Hematopoietic multipotent progenitor cell (in vitro differentiated cells): ENCODE measurements at regions not wholly inside any gene's neighbourhood (a gene's known extent, or its start where the extent isn't known, plus 50 kb on each side); places are given as distances from the start of the nearest gene placed in this dataset.

Source experiments
- DNase-seq, 3 donors: peaks; one replicate each; pipeline ENCODE4 v3.0.0-alpha.2; 2011 to 2015; ENCODE audit warnings: low read depth in 2 of 3, low spot score in 2 of 3

DNA sequence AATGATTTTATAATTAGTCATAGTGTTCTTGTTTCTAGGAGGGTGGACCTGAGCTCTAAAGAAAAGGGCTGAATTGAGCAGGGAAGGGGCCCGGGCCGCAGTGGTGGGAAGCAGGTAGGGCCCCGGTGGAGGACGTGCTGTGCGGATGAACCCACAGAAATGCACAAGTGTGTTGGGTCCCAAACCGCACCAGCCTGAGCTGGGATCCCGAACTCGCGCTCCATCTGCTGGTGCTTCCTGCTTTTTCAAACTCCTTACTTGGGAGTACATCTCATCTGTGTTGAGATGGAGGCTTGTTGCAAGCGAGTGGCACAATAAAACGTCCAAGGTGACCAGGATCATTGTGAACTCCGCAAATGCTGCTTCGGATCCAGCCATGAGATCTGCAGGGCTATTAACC, 244.8 kb upstream of the IGF1R start:
- DNase-seq: no peak

DNA sequence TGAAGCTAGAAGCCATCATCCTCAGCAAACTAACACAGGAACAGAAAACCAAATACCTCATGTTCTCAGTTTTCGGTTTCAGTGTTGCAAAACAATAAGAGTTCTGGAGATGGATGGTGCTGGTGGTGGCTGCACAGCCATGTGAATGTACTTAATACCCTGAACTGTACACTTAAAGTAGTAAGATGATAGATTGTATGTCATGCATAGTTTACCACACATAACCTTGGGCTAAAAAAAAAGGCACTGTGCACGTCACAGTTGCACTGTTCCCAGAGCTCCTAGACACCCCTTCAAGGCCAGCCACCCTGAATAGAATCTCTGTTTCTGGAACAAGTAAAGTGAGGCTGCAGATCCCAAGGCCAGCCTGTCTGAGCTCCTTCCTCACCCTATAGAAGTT, 243.3 kb upstream of the IGF1R start:
- no peak for DNase-seq

DNA sequence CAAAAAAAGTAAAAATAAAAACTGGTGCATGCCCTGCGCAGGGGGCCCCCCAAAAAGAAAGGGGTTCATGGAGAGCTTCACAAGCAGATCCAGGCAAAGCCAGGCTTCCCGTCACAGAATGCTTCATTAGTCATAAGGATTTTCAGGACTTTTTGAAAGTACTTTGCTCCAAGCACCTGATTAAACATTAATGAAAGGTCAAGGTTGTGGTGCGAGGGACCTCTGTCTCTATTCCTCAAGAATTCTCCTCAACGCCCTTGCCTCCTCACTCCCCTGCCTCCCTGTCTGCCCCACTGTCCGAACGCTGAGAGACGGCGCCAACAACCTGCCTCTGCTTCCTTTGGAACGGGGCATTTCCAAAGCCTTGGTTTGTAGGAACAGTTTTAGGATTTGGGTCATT, 240.1 kb upstream of the IGF1R start:
- DNase-seq: no peak

DNA sequence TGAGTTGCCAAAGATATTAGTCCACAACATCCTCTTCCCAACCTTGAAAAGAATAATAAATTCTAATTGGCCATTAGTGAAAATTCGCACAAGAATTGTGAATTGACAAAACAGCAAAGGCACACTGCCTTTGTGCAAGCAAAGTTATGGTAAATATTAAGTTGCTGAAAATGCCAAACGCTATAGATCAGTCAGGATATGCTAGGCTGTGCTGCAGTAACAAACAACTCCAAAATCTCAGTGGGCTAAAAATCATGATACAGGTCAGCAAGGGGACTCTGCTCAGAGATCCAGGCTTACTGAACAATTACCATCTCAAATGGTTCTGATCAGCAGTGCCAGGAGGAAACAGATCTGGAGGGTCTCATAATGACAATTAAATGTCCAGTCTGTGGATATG, 238.0 kb upstream of the IGF1R start:
- no peak for DNase-seq

DNA sequence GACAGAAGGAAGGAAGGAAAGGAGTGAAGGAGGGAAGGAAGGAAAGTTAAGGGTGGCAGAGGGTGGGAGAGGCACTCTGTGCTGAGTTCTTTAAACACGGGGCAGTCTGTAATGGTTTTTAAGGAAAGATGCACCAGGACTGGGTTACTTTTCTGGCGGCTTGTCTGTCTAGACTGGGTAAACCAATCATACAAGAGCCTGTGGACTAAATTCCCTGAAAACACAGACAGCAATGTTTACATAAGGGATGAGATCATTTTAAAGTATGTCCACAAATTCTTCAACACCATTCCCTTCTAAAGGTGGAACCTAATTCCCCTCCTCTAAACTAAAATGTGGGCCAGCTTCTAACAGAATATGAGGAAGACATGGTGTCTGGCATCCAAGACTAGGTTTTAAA, 235.5 kb upstream of the IGF1R start:
- no peak for DNase-seq

DNA sequence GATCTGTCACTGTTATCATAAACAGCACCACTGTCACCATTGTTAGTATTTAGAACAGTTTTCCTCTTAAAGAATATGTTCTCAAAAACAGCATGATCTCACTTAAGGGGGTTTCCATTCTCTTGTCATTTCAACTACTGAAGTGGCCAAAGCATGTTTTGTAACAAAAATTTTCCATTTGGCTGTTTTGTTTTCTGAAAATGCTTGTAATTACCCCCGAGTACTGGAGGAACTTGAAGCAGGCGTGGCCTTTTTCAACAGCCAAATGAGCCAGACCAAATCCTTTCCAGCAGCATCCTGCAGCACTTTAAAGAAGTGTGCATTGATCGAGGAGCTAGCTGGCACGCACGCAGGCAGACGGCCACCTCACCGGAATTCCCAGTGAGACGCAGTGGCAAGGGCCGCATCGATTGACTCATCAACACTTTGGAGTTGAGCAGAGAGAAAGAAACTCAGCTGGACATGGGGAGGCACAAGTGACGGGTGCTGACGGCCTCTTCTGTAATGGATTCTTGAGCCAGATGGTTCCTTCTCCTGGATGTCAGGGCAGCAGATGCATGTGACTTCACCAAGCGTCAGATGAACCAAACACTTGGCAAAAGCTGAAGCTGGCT, 234.3 kb upstream of the IGF1R start:
- no peak for DNase-seq

DNA sequence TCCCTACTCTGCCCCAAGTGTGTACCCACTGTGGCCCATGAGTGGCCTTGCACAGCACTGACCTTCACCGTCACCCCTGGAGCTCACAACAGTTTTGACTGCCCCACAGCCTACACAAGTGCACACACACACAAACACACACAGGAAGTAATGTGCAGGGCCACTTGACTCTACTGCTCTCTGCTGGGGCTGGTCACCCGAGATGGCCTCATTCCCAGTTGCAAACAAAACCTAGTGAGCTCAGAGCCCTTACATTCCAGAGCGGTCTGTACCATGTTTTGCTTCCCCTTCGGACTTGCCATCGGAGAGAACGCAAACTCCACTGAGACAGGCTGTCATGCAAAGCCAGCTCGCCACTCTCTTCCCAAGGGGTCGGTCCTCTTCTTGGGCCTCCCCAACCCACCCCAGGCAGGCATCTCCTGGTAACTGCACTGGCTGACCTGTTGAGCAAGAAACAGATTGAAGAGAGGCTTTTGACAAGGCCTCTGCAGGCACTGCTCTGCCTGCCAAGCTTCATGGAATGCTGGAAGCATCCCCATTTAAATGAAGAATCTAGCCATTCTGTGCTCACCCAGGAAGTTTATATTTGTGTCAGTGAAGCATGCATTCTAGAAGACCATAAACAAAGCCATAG, 232.0 kb upstream of the IGF1R start:
- DNase-seq: no peak

DNA sequence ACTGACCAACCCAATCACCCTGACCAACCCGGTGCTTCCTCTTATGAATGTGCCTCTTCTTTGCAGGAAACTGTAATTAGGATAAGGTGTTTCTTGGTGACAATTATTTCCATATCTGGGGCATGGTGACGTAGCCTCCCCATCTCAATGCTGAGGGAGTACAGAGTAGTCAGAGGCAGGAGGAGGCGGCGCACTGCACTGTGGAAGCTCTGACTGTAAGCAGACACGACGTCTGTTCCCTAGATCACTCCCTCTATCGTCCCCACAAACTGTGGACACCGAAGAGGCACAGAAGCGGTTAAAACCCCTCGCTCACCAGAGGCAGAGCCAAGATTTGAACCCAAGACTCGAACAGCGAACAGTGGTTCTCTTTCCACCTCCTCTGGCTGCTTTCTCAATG, 231.0 kb upstream of the IGF1R start:
- no peak for DNase-seq

DNA sequence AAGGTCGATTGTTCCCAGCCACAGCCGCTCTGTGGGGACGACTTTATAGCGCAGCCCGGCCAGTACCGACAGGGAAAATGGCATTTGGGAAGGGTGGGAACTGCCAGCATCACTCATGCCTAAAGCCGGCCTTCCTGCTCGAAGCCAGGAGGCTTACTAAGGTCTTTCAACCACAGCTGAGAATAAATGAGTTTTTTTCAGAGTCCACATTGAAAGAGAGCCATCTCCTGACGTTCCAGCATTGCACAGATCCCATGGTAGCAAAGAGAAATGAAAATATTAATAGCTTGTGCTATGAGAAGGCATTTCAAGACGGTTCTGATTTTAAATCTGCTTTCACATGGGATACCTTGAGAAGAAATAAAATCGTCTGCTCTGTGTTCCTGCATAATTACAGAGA, 230.2 kb upstream of the IGF1R start:
- no peak for DNase-seq

DNA sequence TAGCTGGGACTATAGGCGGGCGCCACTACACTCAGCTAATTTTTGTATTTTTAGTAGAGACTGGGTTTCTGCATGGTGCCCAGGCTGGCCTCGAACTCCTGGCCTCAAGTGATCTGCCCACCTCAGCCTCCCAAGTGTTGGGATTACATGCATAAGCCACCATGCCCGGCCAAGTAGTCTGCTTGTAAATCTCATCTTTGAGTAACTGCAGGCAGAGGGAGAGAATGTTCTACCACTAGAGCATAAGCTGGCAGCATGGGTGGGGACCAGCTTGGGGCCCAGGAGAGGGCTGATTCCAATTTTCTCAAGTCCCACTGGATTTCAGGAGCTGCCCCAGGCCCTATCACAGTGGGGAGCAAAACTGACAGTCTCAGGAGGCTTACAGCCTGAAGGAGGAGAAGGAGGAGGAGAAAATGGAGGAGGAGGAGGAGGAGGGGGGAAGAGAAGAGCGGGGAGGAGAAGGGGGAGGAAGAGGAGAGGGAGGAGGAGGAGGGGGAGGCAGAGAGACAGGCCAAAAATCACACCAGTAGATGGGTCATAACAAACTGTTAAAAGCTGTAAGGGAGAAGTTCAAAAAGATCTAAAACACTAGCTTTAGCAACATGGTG, 229.1 kb upstream of the IGF1R start:
- no peak for DNase-seq

DNA sequence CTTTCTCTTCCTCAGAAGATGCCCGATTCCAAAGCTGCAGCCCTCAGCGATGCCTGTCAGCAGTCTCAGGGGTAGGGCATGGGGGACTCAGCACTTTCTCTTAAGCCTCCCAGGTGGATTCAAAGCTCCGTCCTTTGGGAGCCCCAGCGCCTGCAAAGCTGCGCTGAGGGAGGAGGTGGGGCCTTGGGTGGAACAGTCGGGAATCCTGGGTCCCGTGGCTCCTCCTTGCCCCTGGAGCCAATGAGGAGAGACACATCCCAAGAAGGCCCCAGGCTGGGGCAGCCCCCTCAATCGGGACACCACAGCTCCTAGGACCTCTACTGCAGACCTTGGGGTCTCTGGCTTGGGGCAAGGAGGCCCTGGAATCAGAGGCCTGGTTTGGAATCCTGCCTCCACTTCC, 227.5 kb upstream of the IGF1R start:
- no peak for DNase-seq

DNA sequence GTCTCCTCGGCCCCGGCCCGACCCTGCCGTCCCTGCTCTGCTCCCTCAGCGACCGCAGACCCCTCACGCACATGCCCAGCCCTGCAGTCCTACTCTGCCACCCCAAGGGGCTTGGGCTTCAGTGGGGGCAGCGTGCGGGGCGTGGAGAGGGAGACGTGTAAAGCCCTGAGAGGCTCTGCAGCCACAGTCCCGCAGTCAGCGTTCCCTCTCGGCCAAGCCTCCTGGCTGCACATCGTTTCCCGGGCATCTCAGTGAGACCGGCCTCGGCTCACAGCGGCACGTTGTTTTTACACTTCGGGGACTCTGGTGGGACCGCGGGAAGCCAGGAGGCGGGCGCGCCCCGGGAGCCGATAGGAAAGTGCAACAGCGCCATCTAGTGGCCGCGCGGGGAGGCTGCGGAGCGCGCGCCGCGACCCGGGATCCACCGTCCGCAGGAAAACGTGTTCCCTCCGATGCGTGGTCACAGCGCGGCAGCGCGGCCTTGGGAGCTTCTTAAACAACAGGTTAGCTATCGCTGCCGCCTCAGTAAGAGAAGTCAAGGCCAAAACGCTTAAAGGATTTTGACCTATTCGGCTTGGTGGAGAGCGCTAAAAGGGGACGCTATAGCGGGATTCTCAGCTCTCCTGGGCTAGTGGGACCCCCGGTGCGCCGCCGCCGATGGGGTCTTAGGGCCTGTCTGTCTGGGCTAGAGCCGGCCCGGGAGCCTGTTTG, 226.8 kb upstream of the IGF1R start:
- DNase-seq: peak in 2 of 3 donors; percentile 57 to 63

DNA sequence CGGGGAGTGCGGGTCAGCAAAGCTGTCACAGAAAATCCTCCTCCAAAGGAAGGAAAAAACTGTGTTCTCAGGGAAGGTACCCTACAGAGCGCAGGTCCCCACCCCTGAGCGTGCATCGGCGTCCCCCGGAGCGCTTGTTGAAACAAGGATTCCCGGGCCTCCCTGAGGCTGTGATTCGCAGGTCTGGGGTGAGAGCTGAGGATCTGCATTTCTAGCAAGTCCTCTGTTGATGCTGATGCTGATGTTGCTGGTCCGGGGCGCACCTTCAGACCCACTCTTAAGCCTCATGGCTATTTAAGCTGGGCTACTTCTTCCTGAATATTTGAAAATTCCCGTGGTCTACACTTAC, 226.2 kb upstream of the IGF1R start:
- no peak for DNase-seq

DNA sequence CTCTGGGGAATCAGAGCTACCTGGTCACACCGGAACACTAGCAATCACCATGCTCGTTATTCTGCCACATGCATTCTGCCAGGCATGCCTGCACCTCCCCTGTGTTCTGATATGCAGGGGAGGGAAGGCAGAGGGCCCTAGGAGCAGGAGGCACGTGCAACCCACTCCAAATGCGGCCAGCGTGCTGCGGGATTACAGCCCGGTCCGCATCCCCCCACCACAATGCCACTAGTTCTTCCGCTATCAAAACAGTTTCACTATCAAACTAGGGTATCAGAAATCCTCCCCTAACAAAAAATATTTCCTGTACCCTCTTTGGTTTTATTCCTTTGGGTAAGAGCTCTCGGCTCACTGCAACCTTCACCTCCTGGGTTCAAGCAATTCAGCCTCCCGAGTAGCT, 223.2 kb upstream of the IGF1R start:
- no peak for DNase-seq

DNA sequence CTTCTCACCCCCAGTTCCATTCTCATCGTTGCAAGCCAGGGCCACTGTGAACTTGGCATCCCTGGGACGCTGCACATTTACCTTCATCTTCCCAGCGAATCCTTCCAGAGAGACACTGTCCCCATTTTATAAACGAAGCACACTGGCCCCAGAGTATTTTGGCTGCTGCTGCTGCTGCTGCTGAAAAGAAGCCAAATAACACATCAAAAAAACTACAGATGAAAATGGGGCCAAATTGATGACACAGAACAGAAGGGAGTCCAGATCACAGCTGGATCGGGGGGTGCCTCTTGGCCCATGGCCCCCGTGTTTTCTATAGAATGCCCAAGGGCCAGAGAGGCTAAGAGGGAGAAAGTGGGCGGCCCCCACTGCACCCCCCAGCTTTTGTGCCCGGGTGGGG, 221.0 kb upstream of the IGF1R start:
- no peak for DNase-seq

DNA sequence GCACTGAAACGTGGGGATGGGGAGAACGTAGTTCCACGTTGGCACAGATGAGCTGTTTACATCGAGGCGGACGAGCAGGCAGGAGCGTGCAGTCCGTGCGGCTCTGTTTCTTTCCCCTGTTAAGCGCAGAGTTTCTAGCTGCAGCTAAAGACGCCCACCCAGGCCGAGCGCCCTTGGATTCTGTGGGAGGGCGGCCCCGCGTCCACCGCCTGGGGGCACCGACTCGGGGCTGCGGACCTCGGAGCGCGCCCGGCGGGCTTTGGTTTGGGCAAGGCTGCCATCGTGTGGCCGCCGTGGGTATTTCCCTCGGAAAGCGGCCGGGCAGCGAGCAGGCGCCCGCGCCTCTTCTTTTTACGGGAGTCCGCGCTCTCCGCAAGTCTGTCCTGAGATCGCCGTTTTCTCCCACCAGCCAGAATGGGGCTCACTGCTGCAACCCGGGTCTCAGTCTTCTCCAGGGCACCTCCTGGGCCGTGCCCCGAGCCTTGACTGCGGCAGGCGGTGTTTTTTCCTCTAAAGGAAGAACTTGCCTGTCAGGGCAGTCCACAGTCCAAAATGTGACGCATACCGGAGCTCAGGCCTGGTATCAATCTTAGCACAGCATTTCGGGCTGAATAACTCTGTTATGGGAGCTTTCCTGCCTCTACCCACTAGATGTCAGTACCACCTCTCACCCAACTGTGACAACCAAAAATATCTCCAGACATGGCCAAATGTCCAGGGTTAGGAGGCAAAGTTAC, 219.9 kb upstream of the IGF1R start:
- peak in 2 of 3 donors; percentile 62 to 69 for DNase-seq

DNA sequence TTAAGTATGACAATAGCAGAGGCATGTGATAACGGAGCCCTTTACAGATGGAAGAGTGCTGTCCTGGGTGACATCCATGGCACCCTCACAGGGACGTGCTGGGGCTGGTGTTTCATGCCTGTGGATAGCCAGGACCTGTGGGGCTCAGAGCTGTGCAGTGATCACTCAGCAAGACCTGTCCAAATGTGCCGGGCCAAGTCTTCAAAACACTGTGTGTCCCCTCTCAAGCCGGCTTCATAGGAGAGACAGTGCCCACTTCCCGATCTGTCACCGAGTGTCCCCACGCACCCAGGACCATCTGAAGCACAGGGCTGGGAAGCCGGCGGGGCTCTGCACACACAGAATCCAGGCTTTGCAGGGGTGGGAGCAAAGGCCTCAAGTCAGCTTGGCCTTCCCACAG, 217.2 kb upstream of the IGF1R start:
- no peak for DNase-seq

DNA sequence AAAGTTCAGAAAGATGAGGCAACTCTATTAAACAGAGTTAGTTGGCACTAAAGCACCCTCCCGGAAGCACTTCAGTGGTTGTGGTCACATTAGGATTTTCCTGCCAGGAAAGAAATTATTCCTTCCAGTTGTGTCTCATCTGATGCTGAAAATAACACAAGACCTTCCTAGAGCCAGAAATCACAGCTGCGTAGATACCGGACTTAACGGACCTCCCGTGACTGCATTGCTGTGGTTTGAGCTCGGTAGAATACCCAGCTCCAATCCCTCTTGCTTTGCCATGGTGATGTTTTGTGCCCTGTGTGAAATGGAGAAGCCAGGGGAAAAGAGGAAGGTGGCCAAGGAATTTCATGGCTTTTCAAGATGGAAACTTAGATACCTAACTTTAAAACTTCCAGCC, 215.0 kb upstream of the IGF1R start:
- DNase-seq: no peak

DNA sequence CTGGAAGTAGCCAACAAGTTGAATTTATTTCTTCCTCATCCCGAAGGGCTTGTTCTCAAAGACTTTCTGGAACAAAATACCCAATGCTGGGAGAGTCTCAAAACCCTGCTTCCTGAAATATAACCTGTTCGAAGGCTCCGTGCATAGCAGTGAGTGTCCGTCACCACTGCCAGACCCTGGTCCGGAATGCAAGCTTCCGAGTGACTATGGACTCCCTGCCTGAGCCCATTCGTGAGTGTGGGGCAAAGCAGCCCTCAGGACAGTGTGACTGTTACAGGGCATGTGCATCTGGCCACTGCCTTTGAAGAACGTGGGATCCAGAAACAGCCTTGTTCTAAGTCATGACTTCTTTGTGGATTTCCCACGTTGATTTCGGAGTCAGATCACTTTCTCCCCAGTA, 214.5 kb upstream of the IGF1R start:
- no peak for DNase-seq

DNA sequence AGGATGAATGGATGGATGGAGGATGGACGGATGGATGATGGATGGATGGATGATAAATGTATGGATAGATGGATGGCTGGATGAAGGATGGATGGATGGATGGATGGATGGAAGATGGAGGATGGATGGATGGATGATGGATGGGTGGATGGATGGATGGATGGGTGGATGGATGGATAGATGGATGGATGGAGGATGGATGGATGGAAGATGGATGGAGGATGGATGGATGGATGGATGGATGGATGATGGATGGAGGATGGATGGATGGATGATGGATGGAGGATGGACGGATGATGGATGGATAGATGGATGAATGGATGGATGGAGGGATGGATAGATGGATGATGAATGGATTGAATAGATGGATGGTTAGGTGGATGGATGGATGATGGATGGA, 210.6 kb upstream of the IGF1R start:
- no peak for DNase-seq

DNA sequence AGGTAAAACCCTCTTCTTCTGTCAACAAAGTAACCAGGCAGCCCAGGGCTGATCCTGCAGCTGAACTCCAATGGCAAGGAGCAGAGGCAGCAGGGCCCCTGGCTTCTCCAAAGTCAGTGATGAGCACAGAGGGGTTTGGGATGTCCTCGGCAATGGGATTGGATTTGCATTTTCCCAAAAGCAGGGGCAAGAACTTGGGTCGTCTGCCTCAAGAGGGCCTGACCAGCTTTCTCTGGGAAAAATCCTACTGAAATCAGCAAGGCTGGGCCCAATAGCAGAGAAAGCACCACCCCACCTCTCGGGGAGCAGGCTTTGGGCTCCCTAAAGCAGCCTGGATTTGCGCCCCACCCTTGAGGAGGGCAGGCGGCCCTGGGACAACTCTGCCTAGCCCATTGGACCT, 210.0 kb upstream of the IGF1R start:
- DNase-seq: no peak
